Right atrium auricular region (tissue), 2 donors: ENCODE measurements at regions not wholly inside any gene's neighbourhood (a gene's known extent, or its start where the extent isn't known, plus 50 kb on each side); places are given as distances from the start of the nearest gene placed in this dataset.

Source experiments
- DNase-seq: peaks from one replicate; pipeline ENCODE4 v3.0.0-alpha.2; 2019; ENCODE audit warnings: low spot score
- H3K27ac ChIP-seq, 2 donors: fragments of 200-600 bp; sonication (generic); 1 replicate in 1 of 2; 2 replicates in 1 of 2; pipeline ENCODE4 v1.5.1; 2016 to 2019
- H3K27me3 ChIP-seq, 2 donors: fragments of 200-600 bp; sonication (generic); one replicate each; pipeline versions ENCODE4 v1.5.1 to v1.6.0; 2017 to 2019
- H3K36me3 ChIP-seq: fragments of 200-600 bp; sonication (generic); one replicate; pipeline ENCODE4 v1.5.1; 2016
- H3K4me1 ChIP-seq, 2 donors: fragments of 200-600 bp; sonication (generic); one replicate each; pipeline versions ENCODE4 v1.5.1 to v1.6.0; 2017 to 2019
- H3K4me3 ChIP-seq, 2 donors: fragments of 200-600 bp; sonication (generic); 1 replicate in 1 of 2; 2 replicates in 1 of 2; pipeline ENCODE4 v1.5.1; 2017 to 2019; ENCODE audit warnings: mild to moderate bottlenecking in 1 of 2, moderate library complexity in 1 of 2
- H3K9me3 ChIP-seq, 2 donors: fragments of 200-600 bp; sonication (generic); one replicate each; pipeline ENCODE4 v1.5.1; 2019
- TF ChIP-seq, protein P1 (sequence below), 2 donors: fragments of 200-600 bp; sonication (generic); IDR thresholded peaks; one replicate each; pipeline ENCODE4 v1.5.1; 2019; ENCODE audit warnings: antibody characterized with exemption in 2 of 2

DNA sequence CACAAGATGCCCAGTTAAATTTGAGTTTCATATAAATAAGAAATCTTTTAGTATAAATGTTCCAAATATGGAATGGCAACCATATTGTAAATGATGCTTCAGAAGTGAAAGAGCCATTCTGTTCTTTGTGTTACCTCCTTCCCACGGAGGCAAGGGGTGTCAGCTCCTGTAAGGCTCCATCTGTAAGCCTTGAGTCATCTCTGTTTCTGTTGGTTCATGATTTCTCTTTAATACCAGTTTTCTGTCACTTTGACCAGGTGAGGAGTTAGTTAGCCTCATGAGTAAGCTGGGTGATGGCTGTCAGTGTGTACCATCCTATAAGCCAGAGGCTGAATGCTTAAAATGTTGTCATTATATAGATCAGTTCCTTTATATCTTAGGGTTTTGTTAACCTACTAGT lies 61.9 kb downstream of the TMEM30B start:
- H3K27ac ChIP-seq: no peak overlapping the region
- no peak overlapping the region for H3K4me3 ChIP-seq
- H3K4me1 ChIP-seq: peaks cover 0 to 7% of the 10 kb centered on the region in 2 donors
- no peaks in the 10 kb centered on the region for H3K9me3 ChIP-seq
- TF ChIP-seq, protein P1, sequence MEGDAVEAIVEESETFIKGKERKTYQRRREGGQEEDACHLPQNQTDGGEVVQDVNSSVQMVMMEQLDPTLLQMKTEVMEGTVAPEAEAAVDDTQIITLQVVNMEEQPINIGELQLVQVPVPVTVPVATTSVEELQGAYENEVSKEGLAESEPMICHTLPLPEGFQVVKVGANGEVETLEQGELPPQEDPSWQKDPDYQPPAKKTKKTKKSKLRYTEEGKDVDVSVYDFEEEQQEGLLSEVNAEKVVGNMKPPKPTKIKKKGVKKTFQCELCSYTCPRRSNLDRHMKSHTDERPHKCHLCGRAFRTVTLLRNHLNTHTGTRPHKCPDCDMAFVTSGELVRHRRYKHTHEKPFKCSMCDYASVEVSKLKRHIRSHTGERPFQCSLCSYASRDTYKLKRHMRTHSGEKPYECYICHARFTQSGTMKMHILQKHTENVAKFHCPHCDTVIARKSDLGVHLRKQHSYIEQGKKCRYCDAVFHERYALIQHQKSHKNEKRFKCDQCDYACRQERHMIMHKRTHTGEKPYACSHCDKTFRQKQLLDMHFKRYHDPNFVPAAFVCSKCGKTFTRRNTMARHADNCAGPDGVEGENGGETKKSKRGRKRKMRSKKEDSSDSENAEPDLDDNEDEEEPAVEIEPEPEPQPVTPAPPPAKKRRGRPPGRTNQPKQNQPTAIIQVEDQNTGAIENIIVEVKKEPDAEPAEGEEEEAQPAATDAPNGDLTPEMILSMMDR (IDR thresholded peaks at IDR 0.05): no peak
- no peaks in the 10 kb centered on the region for H3K36me3 ChIP-seq
- no peaks in the 10 kb centered on the region for H3K27me3 ChIP-seq
- no peak for DNase-seq

DNA sequence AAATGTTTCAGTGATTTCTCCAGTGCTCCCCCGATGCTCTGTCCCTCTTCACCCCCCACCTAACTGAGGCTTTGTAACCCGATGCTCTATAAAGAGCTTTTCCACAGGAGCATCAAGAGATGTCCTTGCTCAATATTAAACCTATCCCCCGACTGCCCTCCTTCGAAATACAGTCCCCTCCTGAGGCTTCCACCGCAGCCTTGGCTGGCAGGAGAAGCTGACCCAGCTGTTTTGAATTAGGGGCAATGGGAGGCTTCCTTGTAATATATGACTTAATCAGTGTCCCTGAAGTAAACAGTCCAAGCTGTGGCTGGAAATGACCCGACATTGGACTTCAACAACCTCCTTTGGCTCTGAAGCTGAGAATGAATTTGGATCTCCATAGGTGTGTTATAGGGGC lies 62.4 kb downstream of the TMEM30B start:
- TF ChIP-seq, protein P1 (IDR thresholded peaks at IDR 0.05): no peak
- DNase-seq: no peak
- no peaks in the 10 kb centered on the region for H3K27me3 ChIP-seq
- H3K27ac ChIP-seq: no peak overlapping the region
- H3K36me3 ChIP-seq: no peaks in the 10 kb centered on the region
- H3K9me3 ChIP-seq: no peaks in the 10 kb centered on the region
- peaks cover 0 to 7% of the 10 kb centered on the region in 2 donors for H3K4me1 ChIP-seq
- H3K4me3 ChIP-seq: no peak overlapping the region

DNA sequence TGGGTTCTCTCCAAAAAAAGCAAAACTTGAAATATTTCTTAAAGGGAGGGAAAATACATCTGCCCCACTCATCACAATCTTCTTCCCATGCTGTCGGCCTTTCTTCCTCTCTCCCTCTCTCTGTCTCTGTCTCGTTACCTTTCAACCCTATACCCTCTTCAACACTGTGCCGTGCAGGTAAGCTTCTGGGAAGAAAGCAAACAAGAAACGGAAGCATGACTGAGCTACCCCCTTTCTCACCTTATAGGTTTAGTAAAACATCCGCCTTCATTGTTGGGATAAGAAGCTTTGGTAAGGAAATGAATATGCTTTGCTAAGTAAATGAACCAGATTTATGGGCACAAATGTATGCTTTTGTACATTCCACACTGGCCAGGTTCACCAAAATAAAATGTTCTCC lies 63.0 kb downstream of the TMEM30B start:
- TF ChIP-seq, protein P1 (IDR thresholded peaks at IDR 0.05): no peak
- no peak for DNase-seq
- H3K4me1 ChIP-seq: peaks cover 0 to 7% of the 10 kb centered on the region in 2 donors
- no peak overlapping the region for H3K4me3 ChIP-seq
- no peaks in the 10 kb centered on the region for H3K36me3 ChIP-seq
- H3K9me3 ChIP-seq: no peaks in the 10 kb centered on the region
- no peak overlapping the region for H3K27ac ChIP-seq
- no peaks in the 10 kb centered on the region for H3K27me3 ChIP-seq

DNA sequence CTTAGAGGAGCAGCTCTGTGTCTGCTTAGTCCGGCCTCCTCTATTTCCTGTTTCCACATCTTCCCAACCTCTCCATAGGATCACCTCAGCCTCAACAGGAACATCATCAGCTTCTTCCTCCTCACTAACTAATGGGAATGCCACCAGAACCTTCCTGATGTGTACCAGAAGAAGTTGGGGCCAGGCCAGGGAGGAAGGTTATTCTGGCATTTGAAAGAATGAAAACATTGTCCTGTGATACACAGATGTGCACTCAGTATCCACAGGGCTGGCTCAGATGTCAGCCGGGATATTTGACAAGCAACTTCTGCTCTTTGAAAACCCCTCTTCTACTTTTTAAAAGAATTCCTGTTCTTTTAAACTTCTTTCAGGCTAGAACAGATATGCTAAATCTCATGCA lies 63.6 kb downstream of the TMEM30B start:
- Histone ChIP-seq H3K4me1 (peaks cover 0 to 7% of the 10 kb centered on the region in 2 donors), H3K36me3 (no peaks in the 10 kb centered on the region), H3K4me3 (no peak overlapping the region), H3K9me3 (no peaks in the 10 kb centered on the region), H3K27me3 (no peaks in the 10 kb centered on the region), H3K27ac (no peak overlapping the region)
- TF ChIP-seq, protein P1 (IDR thresholded peaks at IDR 0.05): no peak
- DNase-seq: no peak

DNA sequence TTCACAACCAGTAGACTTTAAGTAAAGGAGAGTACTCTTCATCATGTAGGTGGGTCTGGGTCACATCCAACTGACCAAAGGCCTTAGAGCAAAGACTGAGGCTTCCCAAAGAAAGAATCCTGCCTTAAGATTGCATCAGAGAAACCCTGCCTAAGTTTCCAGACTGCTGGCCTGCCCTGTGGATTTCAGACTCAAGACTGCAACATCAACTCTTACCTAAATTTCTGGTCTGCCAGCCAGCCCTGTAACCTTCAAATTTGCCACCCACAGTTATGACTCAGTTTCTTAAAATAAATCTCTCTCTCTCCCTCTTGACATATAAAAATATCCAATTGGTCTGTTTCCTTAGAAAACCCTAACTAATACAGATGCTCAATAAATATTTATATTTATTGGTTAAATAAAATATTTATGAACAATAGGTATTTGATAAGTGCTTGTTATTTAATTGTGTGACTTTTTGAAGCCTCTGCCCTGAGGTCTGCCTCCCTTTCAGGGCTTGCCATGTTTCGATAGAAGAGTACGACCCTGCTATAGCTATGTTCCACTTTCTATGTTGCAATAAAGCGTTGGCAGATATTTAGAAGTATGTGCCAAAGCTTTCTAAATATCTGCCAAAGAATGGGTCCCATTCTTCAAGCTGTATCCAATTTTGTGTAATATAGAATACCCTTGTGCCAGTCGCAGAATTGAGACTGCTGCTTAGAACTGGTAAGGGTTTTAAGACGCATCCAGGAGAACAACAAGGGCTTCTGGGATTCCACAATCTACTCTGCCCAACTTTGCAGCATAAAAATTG lies 65.7 kb downstream of the TMEM30B start:
- H3K36me3 ChIP-seq: no peaks in the 10 kb centered on the region
- H3K4me1 ChIP-seq: peaks cover 0 to 7% of the 10 kb centered on the region in 2 donors
- H3K4me3 ChIP-seq: no peak overlapping the region
- TF ChIP-seq, protein P1 (IDR thresholded peaks at IDR 0.05): no peak
- no peaks in the 10 kb centered on the region for H3K9me3 ChIP-seq
- H3K27ac ChIP-seq: no peak overlapping the region
- DNase-seq: no peak
- H3K27me3 ChIP-seq: no peaks in the 10 kb centered on the region

DNA sequence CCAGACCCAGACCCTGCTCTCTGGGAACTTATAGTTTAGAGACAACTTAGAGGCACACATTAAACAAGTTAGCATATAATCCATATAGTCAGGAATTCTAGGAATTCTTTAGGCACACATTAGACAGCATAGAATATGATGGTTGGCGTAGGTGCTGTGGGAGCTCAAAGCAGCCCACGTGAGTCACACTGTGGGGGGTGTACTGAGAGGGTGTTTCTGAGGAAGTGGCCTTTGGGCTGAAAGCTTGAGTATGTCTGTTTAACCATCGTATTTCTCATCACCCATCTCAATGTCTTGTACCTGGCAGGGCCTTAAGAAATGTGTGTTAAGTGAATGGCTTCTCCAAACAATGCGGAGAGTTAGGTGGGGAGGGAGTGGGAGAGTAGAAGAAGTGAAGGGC lies 67.2 kb downstream of the TMEM30B start:
- H3K27ac ChIP-seq: no peak overlapping the region
- H3K27me3 ChIP-seq: no peaks in the 10 kb centered on the region
- H3K4me3 ChIP-seq: no peak overlapping the region
- TF ChIP-seq, protein P1 (IDR thresholded peaks at IDR 0.05): no peak
- DNase-seq: no peak
- H3K36me3 ChIP-seq: no peaks in the 10 kb centered on the region
- H3K9me3 ChIP-seq: no peaks in the 10 kb centered on the region
- peaks cover 0 to 7% of the 10 kb centered on the region in 2 donors for H3K4me1 ChIP-seq
